ENCODE measurements at regions not wholly inside any gene's neighbourhood (a gene's known extent, or its start where the extent isn't known, plus 50 kb on each side); places are given as distances from the start of the nearest gene placed in this dataset.

GRCh38 chr11:129273944-129274711, 82.0 kb upstream of the ARHGAP32 start:
- Histone ChIP-seq H3K9ac (ENCODE audit: low read length) (no peak overlapping the region), H3K27ac (ENCODE audit: low read length) (no peak overlapping the region), H3K9me3 (ENCODE audit: low read length) (no peaks in the 10 kb centered on the region), H3K27me3 (ENCODE audit: low read length) (no peaks in the 10 kb centered on the region), H3K79me2 (ENCODE audit: low read length) (peaks cover 82% of the 10 kb centered on the region), H3K4me1 (ENCODE audit: insufficient read depth, low read length) (peaks cover 13% of the 10 kb centered on the region), H2AFZ (ENCODE audit: low read length) (no peak overlapping the region), H3F3A (ENCODE audit: low read length, unreplicated experiment) (no peaks in the 10 kb centered on the region), H3K4me3 (ENCODE audit: low read length) (no peak overlapping the region), H4K20me1 (ENCODE audit: low read length) (peaks cover 11% of the 10 kb centered on the region), H3K36me3 (ENCODE audit: low read depth, low read length) (no peaks in the 10 kb centered on the region), H3K4me2 (ENCODE audit: low read length) (no peak overlapping the region), H3K9me2 (replicated peaks; ENCODE audit: low read length) (no peaks in the 10 kb centered on the region)
- no TSS peak for BruUV-seq (replicated peaks)
- TF ChIP-seq EZH2 (IDR thresholded peaks at IDR 0.05; ENCODE audit: low read length, unreplicated experiment) (no peak), EZH2phosphoT487 (IDR thresholded peaks at IDR 0.05; ENCODE audit: borderline replicate concordance, low read length) (no peak), CTCF (conservative IDR thresholded peaks at IDR 0.05; ENCODE audit: low read depth, low read length) (no peak)
- intact Hi-C loops (cut with micrococcal nuclease) = no loop called here
- no peak for ATAC-seq
- CTCF ChIA-PET = interaction anchor here (0.7 kb wide), 1 partner anchor 36 kb away, joined by 6 read pairs; no protein-coding TSS in a partner anchor
- POLR2A ChIA-PET (ENCODE audit: unreplicated experiment) = no interaction called here
- no peak for DNase-seq

- no peak for TF ChIP-seq EZH2phosphoT487 (IDR thresholded peaks at IDR 0.05; ENCODE audit: borderline replicate concordance, low read length)
- no peak for TF ChIP-seq EZH2 (IDR thresholded peaks at IDR 0.05; ENCODE audit: low read length, unreplicated experiment)
- no peak for TF ChIP-seq CTCF (conservative IDR thresholded peaks at IDR 0.05; ENCODE audit: low read depth, low read length)
- Histone ChIP-seq H3K4me2 (ENCODE audit: low read length) (no peak overlapping the region), H3K27ac (ENCODE audit: low read length) (no peak overlapping the region), H3K27me3 (ENCODE audit: low read length) (no peaks in the 10 kb centered on the region), H3F3A (ENCODE audit: low read length, unreplicated experiment) (no peaks in the 10 kb centered on the region), H3K36me3 (ENCODE audit: low read depth, low read length) (no peaks in the 10 kb centered on the region), H3K4me3 (ENCODE audit: low read length) (no peak overlapping the region), H3K4me1 (ENCODE audit: insufficient read depth, low read length) (peaks cover 12% of the 10 kb centered on the region), H3K9me2 (replicated peaks; ENCODE audit: low read length) (no peaks in the 10 kb centered on the region), H2AFZ (ENCODE audit: low read length) (no peak overlapping the region), H3K9me3 (ENCODE audit: low read length) (no peaks in the 10 kb centered on the region), H3K9ac (ENCODE audit: low read length) (no peak overlapping the region), H3K79me2 (ENCODE audit: low read length) (peaks cover 80% of the 10 kb centered on the region), H4K20me1 (ENCODE audit: low read length) (peaks cover 10% of the 10 kb centered on the region)
- DNase-seq (no peak), ATAC-seq (no peak)
- POLR2A ChIA-PET (ENCODE audit: unreplicated experiment) = no interaction called here
- BruUV-seq (replicated peaks) = no TSS peak
- intact Hi-C loops (cut with micrococcal nuclease) = no loop called here
- CTCF ChIA-PET = no interaction called here
These were observed 81.2 kb upstream of the ARHGAP32 start for GRCh38 chr11:129273322-129273721.

- intact Hi-C loops (cut with micrococcal nuclease) = no loop called here
- DNase-seq = no peak
- H3K27ac ChIP-seq (ENCODE audit: low read length) = no peak overlapping the region
- peaks cover 64% of the 10 kb centered on the region for H3K79me2 ChIP-seq (ENCODE audit: low read length)
- H2AFZ ChIP-seq (ENCODE audit: low read length) = no peak overlapping the region
- ChIA-PET POLR2A (ENCODE audit: unreplicated experiment) (no interaction called here), CTCF (no interaction called here)
- H3K4me3 ChIP-seq (ENCODE audit: low read length) = no peak overlapping the region
- no peak overlapping the region for H3K4me2 ChIP-seq (ENCODE audit: low read length)
- no peaks in the 10 kb centered on the region for H4K20me1 ChIP-seq (ENCODE audit: low read length)
- no peak for ATAC-seq
- BruUV-seq (replicated peaks) = no TSS peak
- no peaks in the 10 kb centered on the region for H3K27me3 ChIP-seq (ENCODE audit: low read length)
- no peaks in the 10 kb centered on the region for H3K9me2 ChIP-seq (replicated peaks; ENCODE audit: low read length)
- no peak for TF ChIP-seq EZH2phosphoT487 (IDR thresholded peaks at IDR 0.05; ENCODE audit: borderline replicate concordance, low read length)
- no peak for TF ChIP-seq CTCF (conservative IDR thresholded peaks at IDR 0.05; ENCODE audit: low read depth, low read length)
- TF ChIP-seq EZH2 (IDR thresholded peaks at IDR 0.05; ENCODE audit: low read length, unreplicated experiment) = no peak
- no peaks in the 10 kb centered on the region for H3K9me3 ChIP-seq (ENCODE audit: low read length)
- H3K36me3 ChIP-seq (ENCODE audit: low read depth, low read length) = no peaks in the 10 kb centered on the region
- H3F3A ChIP-seq (ENCODE audit: low read length, unreplicated experiment) = no peaks in the 10 kb centered on the region
- H3K9ac ChIP-seq (ENCODE audit: low read length) = no peak overlapping the region
- H3K4me1 ChIP-seq (ENCODE audit: insufficient read depth, low read length) = no peaks in the 10 kb centered on the region
These were observed 78.9 kb upstream of the ARHGAP32 start for GRCh38 chr11:129271030-129271429.

All from PC-3 (cell line).